Left ventricle myocardium superior (tissue), 1 donor: ENCODE measurements at regions not wholly inside any gene's neighbourhood (a gene's known extent, or its start where the extent isn't known, plus 50 kb on each side); places are given as distances from the start of the nearest gene placed in this dataset.
"Not testable (repeated sequence)": the region's sequence is repeated elsewhere in the genome, so short reads cannot be mapped to it uniquely, and the experiment has no call there.

ENCODE experiments used
- ATAC-seq: fragments of 200-7000 bp; cut with Tn5 transposase; one replicate; pipeline ENCODE4 v1.9.1; 2020; ENCODE audit warnings: mild to moderate bottlenecking, moderate library complexity
- DNase-seq: peaks from one replicate; pipeline ENCODE4 v3.0.0-alpha.2; 2020
- intact Hi-C: fragments of 100-400 bp; cut with micrococcal nuclease; formaldehyde crosslinking; loops from one replicate; pipeline ENCODE4 v1.11.0; 2022
- donor health status: DM: no; HTN: yes; CAD: no; lungs with severe emphysema.

- intact Hi-C loops, result no loop called here
- ATAC-seq (no peak), DNase-seq (no peak)
Observed at GRCh38 chrX:7546551-7547080, 296.4 kb upstream of the VCX start.

DNA sequence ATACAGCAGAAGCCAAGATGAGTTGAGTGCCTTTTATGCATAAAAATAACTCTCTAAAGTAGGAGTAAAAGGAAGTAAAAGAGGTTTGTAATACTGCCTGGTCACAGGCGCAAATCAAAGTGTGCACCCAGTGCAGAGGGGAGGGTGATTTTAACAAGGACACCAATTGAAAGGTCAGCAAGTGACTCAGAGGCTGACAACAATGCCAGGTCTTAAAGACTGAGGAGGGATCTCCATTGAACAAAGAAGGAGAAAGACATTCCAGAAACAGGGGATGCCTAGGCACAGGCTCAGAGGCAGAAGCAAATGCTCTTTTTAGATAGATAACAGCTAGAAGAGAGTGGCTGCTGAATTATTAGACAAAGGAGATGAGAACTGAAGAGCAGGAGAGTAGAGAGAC lies 297.4 kb upstream of the VCX start:
- no peak for ATAC-seq
- DNase-seq, result no peak
- intact Hi-C loops, result no loop called here

- no peak for ATAC-seq
- intact Hi-C loops, result no loop called here
- no peak for DNase-seq
Observed at GRCh38 chrX:7542587-7543380, 300.2 kb upstream of the VCX start.

- intact Hi-C loops, result no loop called here
Observed at GRCh38 chrX:7522860-7523259, 320.1 kb upstream of the VCX start.

GRCh38 chrX:7515681-7516413 lies 327.1 kb upstream of the VCX start:
- intact Hi-C loops, result no loop called here
- DNase-seq (no peak), ATAC-seq (no peak)

More at GRCh38 chrX:7522860-7523259, 320.1 kb upstream of the VCX start:
- no peak for DNase-seq
- ATAC-seq, result no peak

- intact Hi-C loops, result no loop called here
- ATAC-seq (no peak), DNase-seq (no peak)
Observed at GRCh38 chrX:7514871-7515599, 327.9 kb upstream of the VCX start.

DNA sequence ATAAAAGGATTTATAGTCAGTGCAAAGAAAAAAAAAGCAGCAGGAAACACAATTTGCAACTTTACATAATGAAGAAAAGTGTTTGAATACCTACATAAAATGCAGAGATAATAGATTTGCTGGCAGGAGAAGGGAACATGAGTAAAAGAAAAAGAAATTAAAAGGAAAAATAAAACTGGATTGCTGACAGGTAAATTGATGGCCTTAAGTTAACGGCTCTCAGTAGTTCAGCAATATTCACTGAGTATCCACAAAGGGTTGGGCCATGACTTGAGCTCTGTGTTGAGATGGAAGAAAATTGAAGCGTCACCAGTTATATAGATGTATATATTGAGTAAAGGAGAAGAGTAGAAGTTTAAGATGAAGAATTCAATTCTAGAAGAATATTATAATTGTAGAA lies 330.1 kb upstream of the VCX start:
- DNase-seq (no peak), ATAC-seq (no peak)
- intact Hi-C loops, result no loop called here

DNA sequence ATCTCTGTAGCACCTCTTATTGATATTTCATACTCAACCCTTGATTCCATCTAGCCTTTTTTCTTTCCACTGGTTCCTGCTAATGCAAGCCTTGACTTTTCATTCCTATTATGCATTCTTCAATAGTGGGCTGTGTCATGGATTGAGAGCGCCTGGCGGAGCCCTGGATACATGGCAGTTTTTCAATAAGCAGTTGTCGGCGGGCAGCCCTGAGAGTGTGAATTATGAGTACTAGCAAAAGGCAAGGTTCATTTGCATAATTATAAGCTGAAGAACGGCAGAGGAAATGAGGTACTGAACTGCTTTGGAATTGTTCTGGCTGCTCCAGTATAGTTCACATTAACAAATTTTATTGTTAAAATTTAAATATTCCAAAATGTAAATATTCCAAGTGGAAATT lies 339.7 kb upstream of the VCX start:
- no peak for DNase-seq
- no peak for ATAC-seq
- intact Hi-C loops, result no loop called here

- ATAC-seq, result no peak
- intact Hi-C loops, result no loop called here
Observed at GRCh38 chrX:7500386-7500785, 342.6 kb upstream of the VCX start.

GRCh38 chrX:7486505-7486904 lies 338.6 kb upstream of the PUDP start:
- DNase-seq, result no peak
- intact Hi-C loops, result no loop called here
- ATAC-seq, result no peak

More at GRCh38 chrX:7500386-7500785, 342.6 kb upstream of the VCX start:
- no peak for DNase-seq

- ATAC-seq, result no peak
- intact Hi-C loops, result no loop called here
- DNase-seq, result no peak
Observed at GRCh38 chrX:7485061-7485460, 337.1 kb upstream of the PUDP start.

- intact Hi-C loops, result no loop called here
- ATAC-seq (no peak), DNase-seq (no peak)
Observed at GRCh38 chrX:7480721-7481120, 332.8 kb upstream of the PUDP start.

DNA sequence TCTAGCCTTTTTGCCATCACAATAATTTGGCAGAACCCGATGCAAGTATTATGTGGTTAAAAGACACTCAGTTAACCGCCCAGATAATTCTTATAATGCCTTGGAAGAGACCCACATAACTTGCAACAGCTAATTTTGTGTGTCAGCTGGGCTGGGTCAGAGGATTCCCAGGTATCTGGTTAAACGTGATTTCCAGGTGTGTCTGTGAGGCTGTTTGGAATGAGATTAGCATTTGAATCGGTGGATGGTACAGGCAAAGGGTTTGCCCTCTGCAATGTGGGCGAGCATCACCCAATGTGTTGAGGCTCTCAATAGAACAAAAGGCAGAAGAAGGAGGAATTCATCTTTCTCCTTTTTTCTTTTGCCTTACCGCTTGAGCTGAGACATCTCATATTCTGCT lies 314.2 kb upstream of the PUDP start:
- DNase-seq (no peak), ATAC-seq (no peak)
- intact Hi-C loops, result no loop called here

- intact Hi-C loops, DNase-seq, ATAC-seq: not testable (repeated sequence)
Observed at GRCh38 chrX:7461051-7461450, 313.1 kb upstream of the PUDP start.

DNA sequence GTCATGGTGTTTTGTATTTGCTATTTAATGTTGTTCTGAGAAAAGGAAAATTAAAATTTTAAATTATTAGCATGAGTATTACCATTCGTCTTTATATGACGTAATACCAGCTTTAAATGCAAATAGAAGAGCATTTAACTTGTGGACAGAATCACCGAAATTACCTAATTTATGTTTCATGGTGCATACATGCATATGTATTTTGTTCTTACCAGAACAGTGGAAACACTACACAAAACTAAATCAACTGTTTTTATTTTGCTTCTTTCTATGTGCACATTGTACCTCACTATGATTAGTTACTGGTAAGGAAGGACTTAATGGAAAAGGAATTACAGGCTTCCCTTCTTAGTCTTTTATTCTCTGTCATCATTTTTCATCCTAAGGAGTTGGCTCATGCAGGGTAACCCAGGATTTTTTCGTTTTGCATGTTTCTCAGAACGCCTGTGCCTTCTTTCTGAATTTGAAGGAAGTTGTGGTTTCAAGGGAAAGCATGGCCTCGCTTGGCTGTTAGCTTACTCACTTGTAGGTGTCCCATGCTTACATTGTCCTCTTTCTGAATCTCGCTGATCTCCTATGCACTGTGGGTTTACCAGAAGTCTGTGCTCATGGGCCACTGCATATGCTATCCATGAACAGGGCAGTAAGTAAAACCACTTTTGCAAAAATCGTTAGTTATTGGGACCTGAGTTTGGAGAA lies 300.0 kb upstream of the PUDP start:
- ATAC-seq (no peak), DNase-seq (no peak)
- intact Hi-C loops, result no loop called here

GRCh38 chrX:7446815-7447214 lies 298.9 kb upstream of the PUDP start:
- no peak for DNase-seq
- no peak for ATAC-seq
- intact Hi-C loops, result no loop called here

DNA sequence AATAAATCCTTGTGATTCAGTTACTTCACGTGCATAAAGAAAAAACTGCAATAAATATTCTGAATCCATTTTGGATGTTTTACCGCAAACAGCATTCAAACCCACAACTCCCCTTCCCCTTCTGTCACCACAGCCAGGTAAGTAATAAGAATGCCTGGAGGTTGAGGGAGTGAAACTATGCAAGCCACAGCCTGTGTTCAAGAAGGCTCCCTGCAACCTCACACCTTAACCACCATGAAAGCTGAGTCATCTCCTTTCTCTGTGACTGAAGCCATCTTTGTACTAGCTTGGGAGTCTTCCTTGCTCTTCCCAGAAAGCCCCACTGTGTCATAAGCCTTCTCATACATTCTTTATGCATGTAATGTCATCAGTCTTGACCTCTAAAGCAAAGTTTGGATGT lies 297.0 kb upstream of the PUDP start:
- no peak for DNase-seq
- intact Hi-C loops, result no loop called here
- no peak for ATAC-seq

GRCh38 chrX:7441586-7441985 lies 293.6 kb upstream of the PUDP start:
- intact Hi-C loops, result no loop called here
- no peak for ATAC-seq
- no peak for DNase-seq

GRCh38 chrX:7435822-7436221 lies 287.9 kb upstream of the PUDP start:
- intact Hi-C loops, result no loop called here
- DNase-seq, result no peak
- ATAC-seq, result no peak
